OCI-LY1 (cell line): ENCODE measurements at regions not wholly inside any gene's neighbourhood (a gene's known extent, or its start where the extent isn't known, plus 50 kb on each side); places are given as distances from the start of the nearest gene placed in this dataset.

Experiments
- CTCF ChIP-seq: fragments of 200-600 bp; sonication (generic), shearing (Covaris generic); IDR thresholded peaks from 2 replicates; pipeline ENCODE4 v1.5.1; 2017; ENCODE audit warnings: mild to moderate bottlenecking, antibody characterized with exemption, low read length, moderate library complexity, mixed read lengths
- EZH2 ChIP-seq: fragments of 200-600 bp; sonication (generic), shearing (Covaris generic); IDR thresholded peaks from 2 replicates; pipeline ENCODE4 v1.8.0; 2017; ENCODE audit warnings: borderline replicate concordance, mixed run types, mild to moderate bottlenecking, antibody characterized with exemption, low read length, moderate library complexity, mixed read lengths

- no peak for TF ChIP-seq CTCF
- TF ChIP-seq EZH2, result no peak
These were observed 299.7 kb upstream of the AKR1E2 start for GRCh38 chr10:4526311-4526731.
